ENCODE measurements at regions not wholly inside any gene's neighbourhood (a gene's known extent, or its start where the extent isn't known, plus 50 kb on each side); places are given as distances from the start of the nearest gene placed in this dataset.

DNA sequence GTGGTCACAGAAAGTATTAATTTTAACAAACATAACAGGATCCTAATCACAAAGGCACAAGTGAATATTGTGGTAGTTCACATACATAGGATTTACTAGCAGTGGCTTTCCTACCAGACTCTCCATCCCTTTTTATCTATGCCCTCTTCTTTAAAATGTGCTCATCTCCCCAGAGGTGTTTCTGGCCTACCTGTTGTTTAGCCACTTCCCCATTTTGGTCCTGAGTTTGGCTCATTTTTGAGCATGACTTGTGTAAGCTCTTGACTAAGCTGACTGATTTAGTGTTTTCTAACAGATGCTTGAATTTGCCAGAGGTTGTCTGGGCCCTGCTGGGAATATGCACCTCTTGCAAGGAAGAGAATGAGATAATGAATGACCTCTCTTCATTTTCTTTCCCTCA is 517.7 kb upstream of the CLINT1 start:
- Mint-ChIP-seq H3K9me3 (ENCODE audit: low read depth) (peaks cover 5% of the 10 kb centered on the region), H3K27me3 (peaks cover 34% of the 10 kb centered on the region), H3K4me1 (ENCODE audit: low read depth) (peaks cover 2% of the 10 kb centered on the region), H3K27ac (no peak overlapping the region), H3K4me3 (ENCODE audit: low read depth) (no peak overlapping the region), H3K36me3 (ENCODE audit: insufficient read depth) (no peaks in the 10 kb centered on the region)
- TF ChIP-seq, protein P1, sequence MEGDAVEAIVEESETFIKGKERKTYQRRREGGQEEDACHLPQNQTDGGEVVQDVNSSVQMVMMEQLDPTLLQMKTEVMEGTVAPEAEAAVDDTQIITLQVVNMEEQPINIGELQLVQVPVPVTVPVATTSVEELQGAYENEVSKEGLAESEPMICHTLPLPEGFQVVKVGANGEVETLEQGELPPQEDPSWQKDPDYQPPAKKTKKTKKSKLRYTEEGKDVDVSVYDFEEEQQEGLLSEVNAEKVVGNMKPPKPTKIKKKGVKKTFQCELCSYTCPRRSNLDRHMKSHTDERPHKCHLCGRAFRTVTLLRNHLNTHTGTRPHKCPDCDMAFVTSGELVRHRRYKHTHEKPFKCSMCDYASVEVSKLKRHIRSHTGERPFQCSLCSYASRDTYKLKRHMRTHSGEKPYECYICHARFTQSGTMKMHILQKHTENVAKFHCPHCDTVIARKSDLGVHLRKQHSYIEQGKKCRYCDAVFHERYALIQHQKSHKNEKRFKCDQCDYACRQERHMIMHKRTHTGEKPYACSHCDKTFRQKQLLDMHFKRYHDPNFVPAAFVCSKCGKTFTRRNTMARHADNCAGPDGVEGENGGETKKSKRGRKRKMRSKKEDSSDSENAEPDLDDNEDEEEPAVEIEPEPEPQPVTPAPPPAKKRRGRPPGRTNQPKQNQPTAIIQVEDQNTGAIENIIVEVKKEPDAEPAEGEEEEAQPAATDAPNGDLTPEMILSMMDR (IDR thresholded peaks at IDR 0.05; ENCODE audit: unreplicated experiment) = no peak
- DNase-seq (ENCODE audit: low spot score, unreplicated experiment) = no peak

DNA sequence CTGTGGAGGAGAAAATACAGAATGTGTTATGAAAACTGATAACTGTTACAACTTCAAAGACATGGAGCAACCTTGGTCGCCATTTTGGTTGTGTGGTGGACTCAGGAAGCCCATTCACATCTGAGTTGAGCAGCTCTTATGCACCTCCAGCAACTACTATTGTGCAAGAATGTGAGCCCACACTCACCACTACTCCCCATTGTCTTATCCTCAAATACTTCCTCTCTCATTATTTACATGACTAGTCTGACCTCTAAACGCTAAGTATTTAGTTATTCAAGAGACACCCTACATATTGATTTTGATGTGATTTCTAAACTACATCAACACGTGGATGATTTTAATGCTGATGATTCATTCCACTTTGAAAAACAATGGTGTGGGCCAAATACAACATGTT is 516.6 kb upstream of the CLINT1 start:
- Mint-ChIP-seq H3K4me3 (ENCODE audit: low read depth) (no peak overlapping the region), H3K4me1 (ENCODE audit: low read depth) (no peaks in the 10 kb centered on the region), H3K27me3 (peaks cover 35% of the 10 kb centered on the region), H3K36me3 (ENCODE audit: insufficient read depth) (no peaks in the 10 kb centered on the region), H3K27ac (no peak overlapping the region), H3K9me3 (ENCODE audit: low read depth) (peaks cover 5% of the 10 kb centered on the region)
- TF ChIP-seq, protein P1 (IDR thresholded peaks at IDR 0.05; ENCODE audit: unreplicated experiment) = no peak
- no peak for DNase-seq (ENCODE audit: low spot score, unreplicated experiment)

DNA sequence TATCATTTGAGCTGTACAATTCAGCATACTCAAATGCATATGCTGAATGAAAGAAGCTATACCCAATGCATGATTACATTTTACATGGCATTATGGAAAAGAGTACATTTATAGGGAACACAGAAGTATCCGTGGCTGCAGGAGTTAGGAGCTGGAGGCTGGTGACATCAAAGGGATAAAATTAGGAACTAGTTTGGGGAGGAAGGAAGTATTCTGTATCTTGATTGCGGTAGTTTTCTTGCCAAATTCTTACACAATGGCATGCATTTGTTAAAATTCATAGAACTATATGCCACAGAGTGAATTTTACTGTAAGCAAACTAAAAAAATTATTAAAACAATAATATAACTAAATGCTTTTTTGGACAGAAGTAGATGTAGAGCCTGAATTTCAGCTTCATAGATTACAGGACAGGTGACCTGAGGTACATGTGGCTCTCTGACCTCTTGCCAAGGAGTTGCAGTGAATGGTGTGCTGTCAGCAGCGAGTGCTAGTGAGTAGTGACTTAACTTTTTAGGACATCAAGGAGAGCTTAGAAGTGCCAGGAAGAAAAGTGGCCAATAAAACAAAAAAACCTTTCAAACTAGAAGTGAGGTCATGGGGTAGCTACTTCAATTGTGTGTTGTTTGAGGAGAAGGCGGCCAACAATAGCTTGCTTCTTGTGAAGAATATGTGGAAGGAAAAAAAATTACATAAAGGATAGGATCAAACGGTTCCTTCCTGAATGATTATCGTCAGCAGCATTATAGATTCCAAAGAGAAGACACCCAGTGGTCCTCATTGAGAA is 514.9 kb upstream of the CLINT1 start:
- H3K9me3 Mint-ChIP-seq (ENCODE audit: low read depth) = peaks cover 5% of the 10 kb centered on the region
- H3K4me3 Mint-ChIP-seq (ENCODE audit: low read depth) = no peak overlapping the region
- TF ChIP-seq, protein P1 (IDR thresholded peaks at IDR 0.05; ENCODE audit: unreplicated experiment) = no peak
- H3K4me1 Mint-ChIP-seq (ENCODE audit: low read depth) = no peaks in the 10 kb centered on the region
- peaks cover 39% of the 10 kb centered on the region for H3K27me3 Mint-ChIP-seq
- DNase-seq (ENCODE audit: low spot score, unreplicated experiment) = no peak
- no peak overlapping the region for H3K27ac Mint-ChIP-seq
- H3K36me3 Mint-ChIP-seq (ENCODE audit: insufficient read depth) = no peaks in the 10 kb centered on the region

DNA sequence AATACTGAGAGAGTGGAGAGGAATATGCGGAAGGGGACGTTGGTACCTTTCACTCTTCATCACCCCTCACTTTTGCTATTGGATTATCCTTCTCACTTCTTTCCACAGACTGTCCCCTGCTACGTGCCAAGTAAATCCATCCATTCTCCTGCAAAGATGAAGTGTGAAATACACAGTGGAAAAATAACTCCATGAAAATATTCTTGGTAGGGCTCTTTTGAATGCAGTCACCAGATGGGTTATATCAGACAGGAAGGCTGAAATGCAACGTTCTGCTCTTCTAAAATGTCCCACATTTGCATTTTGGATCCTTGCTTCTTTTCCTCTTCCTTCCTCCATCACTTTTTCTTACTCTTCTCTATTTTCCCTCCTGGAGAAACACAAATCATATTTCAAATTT is 510.3 kb upstream of the CLINT1 start:
- Mint-ChIP-seq H3K4me1 (ENCODE audit: low read depth) (peaks cover 17% of the 10 kb centered on the region), H3K27ac (no peak overlapping the region), H3K4me3 (ENCODE audit: low read depth) (no peak overlapping the region), H3K27me3 (peaks cover 57% of the 10 kb centered on the region), H3K36me3 (ENCODE audit: insufficient read depth) (no peaks in the 10 kb centered on the region), H3K9me3 (ENCODE audit: low read depth) (no peaks in the 10 kb centered on the region)
- no peak for DNase-seq (ENCODE audit: low spot score, unreplicated experiment)
- TF ChIP-seq, protein P1 (IDR thresholded peaks at IDR 0.05; ENCODE audit: unreplicated experiment) = no peak

DNA sequence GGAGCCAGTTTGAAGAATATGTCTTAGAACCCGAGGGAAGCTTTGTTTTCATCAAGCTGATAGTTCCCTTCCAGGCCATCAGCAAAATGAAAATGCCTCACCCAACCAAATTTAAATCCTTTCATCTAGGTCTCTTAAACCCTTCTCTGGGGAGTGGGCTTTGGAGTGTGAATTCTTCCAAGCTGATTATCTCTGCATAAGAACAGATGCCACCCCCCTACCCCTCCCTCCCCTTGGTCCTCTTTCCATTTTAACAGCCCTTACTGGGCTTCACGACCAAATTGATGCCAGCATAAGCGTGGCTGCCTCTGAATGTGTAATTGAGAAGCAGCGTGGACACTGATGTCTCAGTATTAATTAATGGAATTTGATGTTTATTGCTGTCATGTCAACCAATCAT is 509.7 kb upstream of the CLINT1 start:
- H3K4me1 Mint-ChIP-seq (ENCODE audit: low read depth) = peaks cover 18% of the 10 kb centered on the region

More for the DNA sequence above, 509.7 kb upstream of the CLINT1 start:
- peaks cover 55% of the 10 kb centered on the region for H3K27me3 Mint-ChIP-seq
- H3K9me3 Mint-ChIP-seq (ENCODE audit: low read depth) = no peaks in the 10 kb centered on the region
- no peaks in the 10 kb centered on the region for H3K36me3 Mint-ChIP-seq (ENCODE audit: insufficient read depth)
- H3K27ac Mint-ChIP-seq = no peak overlapping the region
- DNase-seq (ENCODE audit: low spot score, unreplicated experiment) = no peak
- TF ChIP-seq, protein P1 (IDR thresholded peaks at IDR 0.05; ENCODE audit: unreplicated experiment) = no peak
- no peak overlapping the region for H3K4me3 Mint-ChIP-seq (ENCODE audit: low read depth)
